ENCODE measurements at regions not wholly inside any gene's neighbourhood (a gene's known extent, or its start where the extent isn't known, plus 50 kb on each side); places are given as distances from the start of the nearest gene placed in this dataset.

DNA sequence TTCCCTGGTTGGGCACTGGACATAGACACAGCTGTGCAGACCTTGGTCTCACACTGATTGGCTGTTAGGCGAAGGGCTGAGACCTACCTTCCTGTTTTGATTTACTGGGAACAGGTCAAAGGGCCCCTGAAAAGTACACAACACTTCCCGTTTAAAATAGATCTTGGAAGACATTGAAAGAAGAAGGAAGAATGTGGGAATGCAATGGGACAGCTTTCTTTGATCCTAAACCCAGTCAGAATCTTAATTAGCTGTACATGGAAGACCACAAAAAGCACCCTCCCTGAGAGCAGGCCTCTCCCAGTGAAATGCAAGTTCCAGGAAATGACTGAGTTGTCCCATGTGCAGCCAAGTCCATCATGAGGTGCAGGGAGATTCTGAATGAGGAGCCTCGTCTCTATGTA lies 83.6 kb upstream of the EXOC2 start:
- TF ChIP-seq POLR2A (IDR thresholded peaks at IDR 0.05; ENCODE audit: low read depth, low read length) (no peak), POLR2AphosphoS5 (IDR thresholded peaks at IDR 0.05; ENCODE audit: low read depth, low read length) (no peak)
